ENCODE measurements at regions not wholly inside any gene's neighbourhood (a gene's known extent, or its start where the extent isn't known, plus 50 kb on each side); places are given as distances from the start of the nearest gene placed in this dataset.

GRCh38 chrX:39816871-39817731 is 280.7 kb downstream of the BCOR start:
- no peaks in the 10 kb centered on the region for H3K4me1 Mint-ChIP-seq
- no peak overlapping the region for H3K27ac Mint-ChIP-seq
- no peaks in the 10 kb centered on the region for H3K36me3 Mint-ChIP-seq
- no peaks in the 10 kb centered on the region for H3K9me3 Mint-ChIP-seq
- no peak for DNase-seq
- H3K4me3 Mint-ChIP-seq: no peak overlapping the region
- H3K27me3 Mint-ChIP-seq (ENCODE audit: low read depth in 3 of 3): peaks cover 0 to 15% (median 15%) of the 10 kb centered on the region in 3 donors

- no peak for DNase-seq
- Mint-ChIP-seq H3K27me3 (ENCODE audit: low read depth in 3 of 3) (peaks cover 0 to 18% (median 16%) of the 10 kb centered on the region in 3 donors), H3K4me3 (no peak overlapping the region), H3K4me1 (no peaks in the 10 kb centered on the region), H3K27ac (no peak overlapping the region), H3K36me3 (peaks cover 0 to under 1% (median 0%) of the 10 kb centered on the region in 3 donors), H3K9me3 (no peaks in the 10 kb centered on the region)
Observed at GRCh38 chrX:39817754-39818470, 279.8 kb downstream of the BCOR start.

GRCh38 chrX:39818750-39819149 is 279.0 kb downstream of the BCOR start:
- Mint-ChIP-seq H3K4me3 (no peak overlapping the region), H3K27ac (no peak overlapping the region), H3K9me3 (no peaks in the 10 kb centered on the region), H3K4me1 (peaks cover 1 to 4% of the 10 kb centered on the region in 2 donors), H3K36me3 (peaks cover 0 to 4% (median 0%) of the 10 kb centered on the region in 3 donors), H3K27me3 (ENCODE audit: low read depth in 3 of 3) (peaks cover 1 to 18% (median 16%) of the 10 kb centered on the region in 3 donors)
- no peak for DNase-seq

GRCh38 chrX:39819921-39820849 is 277.6 kb downstream of the BCOR start:
- H3K27me3 Mint-ChIP-seq (ENCODE audit: low read depth in 3 of 3): peaks cover 5 to 16% (median 14%) of the 10 kb centered on the region in 3 donors
- DNase-seq: no peak
- H3K36me3 Mint-ChIP-seq: peaks cover 0 to 4% (median 0%) of the 10 kb centered on the region in 3 donors
- H3K27ac Mint-ChIP-seq: no peak overlapping the region
- peak overlapping the region in 4 of 5 donors; percentile 33 to 64 (median 47) for H3K4me3 Mint-ChIP-seq
- H3K9me3 Mint-ChIP-seq: peaks cover 0 to 1% (median 0%) of the 10 kb centered on the region in 6 donors
- peaks cover 5 to 10% of the 10 kb centered on the region in 2 donors for H3K4me1 Mint-ChIP-seq

GRCh38 chrX:39820938-39821708 is 276.6 kb downstream of the BCOR start:
- Mint-ChIP-seq H3K27me3 (ENCODE audit: low read depth in 3 of 3) (peaks cover 5 to 16% (median 14%) of the 10 kb centered on the region in 3 donors), H3K4me3 (peak overlapping the region in 4 of 5 donors; percentile 33 to 64 (median 47)), H3K27ac (no peak overlapping the region), H3K36me3 (peaks cover 0 to 4% (median 0%) of the 10 kb centered on the region in 3 donors), H3K9me3 (peaks cover 0 to 1% (median 0%) of the 10 kb centered on the region in 6 donors), H3K4me1 (peaks cover 5 to 10% of the 10 kb centered on the region in 2 donors)
- no peak for DNase-seq

GRCh38 chrX:39821709-39822095 is 276.1 kb downstream of the BCOR start:
- Mint-ChIP-seq H3K27me3 (ENCODE audit: low read depth in 3 of 3) (peaks cover 5 to 16% (median 14%) of the 10 kb centered on the region in 3 donors), H3K4me3 (peak overlapping the region in 1 of 5 donors; percentile 10), H3K9me3 (peaks cover 0 to 1% (median 0%) of the 10 kb centered on the region in 6 donors), H3K4me1 (peaks cover 5 to 10% of the 10 kb centered on the region in 2 donors), H3K36me3 (peaks cover 0 to 4% (median 0%) of the 10 kb centered on the region in 3 donors), H3K27ac (no peak overlapping the region)
- DNase-seq: no peak

GRCh38 chrX:39822133-39822748 is 275.5 kb downstream of the BCOR start:
- H3K4me1 Mint-ChIP-seq: peaks cover 5 to 10% of the 10 kb centered on the region in 2 donors
- peaks cover 0 to 1% (median 0%) of the 10 kb centered on the region in 6 donors for H3K9me3 Mint-ChIP-seq

GRCh38 chrX:39823424-39823823 is 274.3 kb downstream of the BCOR start:
- peaks cover 0 to 1% (median 0%) of the 10 kb centered on the region in 6 donors for H3K9me3 Mint-ChIP-seq
- DNase-seq: no peak
- peak overlapping the region in 1 of 6 donors; percentile 69 for H3K27ac Mint-ChIP-seq
- peaks cover 5 to 10% of the 10 kb centered on the region in 2 donors for H3K4me1 Mint-ChIP-seq
- H3K27me3 Mint-ChIP-seq (ENCODE audit: low read depth in 3 of 3): peaks cover 5 to 17% (median 14%) of the 10 kb centered on the region in 3 donors
- H3K36me3 Mint-ChIP-seq: peaks cover 0 to 4% (median 0%) of the 10 kb centered on the region in 3 donors
- no peak overlapping the region for H3K4me3 Mint-ChIP-seq

More at GRCh38 chrX:39822133-39822748, 275.5 kb downstream of the BCOR start:
- peak overlapping the region in 3 of 5 donors; percentile 9 to 23 (median 10) for H3K4me3 Mint-ChIP-seq
- no peak for DNase-seq
- no peak overlapping the region for H3K27ac Mint-ChIP-seq
- H3K36me3 Mint-ChIP-seq: peaks cover 0 to 4% (median 0%) of the 10 kb centered on the region in 3 donors
- H3K27me3 Mint-ChIP-seq (ENCODE audit: low read depth in 3 of 3): peaks cover 5 to 17% (median 16%) of the 10 kb centered on the region in 3 donors

GRCh38 chrX:39823854-39824253 is 273.9 kb downstream of the BCOR start:
- Mint-ChIP-seq H3K36me3 (peaks cover 0 to 4% (median 0%) of the 10 kb centered on the region in 3 donors), H3K4me1 (peaks cover 5 to 10% of the 10 kb centered on the region in 2 donors), H3K4me3 (no peak overlapping the region), H3K27me3 (ENCODE audit: low read depth in 3 of 3) (peaks cover 5 to 17% (median 14%) of the 10 kb centered on the region in 3 donors), H3K27ac (peak overlapping the region in 2 of 6 donors; percentile 48 to 69), H3K9me3 (peaks cover 0 to 1% (median 0%) of the 10 kb centered on the region in 6 donors)
- no peak for DNase-seq

GRCh38 chrX:39826813-39827543 is 270.8 kb downstream of the BCOR start:
- Mint-ChIP-seq H3K9me3 (peaks cover 0 to 1% (median 0%) of the 10 kb centered on the region in 6 donors), H3K27me3 (ENCODE audit: low read depth in 3 of 3) (peaks cover 5 to 12% (median 6%) of the 10 kb centered on the region in 3 donors), H3K36me3 (peaks cover 0 to 4% (median 0%) of the 10 kb centered on the region in 3 donors), H3K4me1 (peaks cover 5 to 10% of the 10 kb centered on the region in 2 donors), H3K4me3 (no peak overlapping the region), H3K27ac (no peak overlapping the region)
- no peak for DNase-seq

- peaks cover 5 to 13% (median 6%) of the 10 kb centered on the region in 3 donors for H3K27me3 Mint-ChIP-seq (ENCODE audit: low read depth in 3 of 3)
- peaks cover 5 to 10% of the 10 kb centered on the region in 2 donors for H3K4me1 Mint-ChIP-seq
- peaks cover 0 to 3% (median 0%) of the 10 kb centered on the region in 3 donors for H3K36me3 Mint-ChIP-seq
- DNase-seq: no peak
- peaks cover 0 to 1% (median 0%) of the 10 kb centered on the region in 6 donors for H3K9me3 Mint-ChIP-seq
- no peak overlapping the region for H3K4me3 Mint-ChIP-seq
- peak overlapping the region in 1 of 6 donors; percentile 28 for H3K27ac Mint-ChIP-seq
Observed at GRCh38 chrX:39827951-39828350, 269.8 kb downstream of the BCOR start.

Measured in immature natural killer cell (primary cell).